ENCODE measurements at regions not wholly inside any gene's neighbourhood (a gene's known extent, or its start where the extent isn't known, plus 50 kb on each side); places are given as distances from the start of the nearest gene placed in this dataset.

DNA sequence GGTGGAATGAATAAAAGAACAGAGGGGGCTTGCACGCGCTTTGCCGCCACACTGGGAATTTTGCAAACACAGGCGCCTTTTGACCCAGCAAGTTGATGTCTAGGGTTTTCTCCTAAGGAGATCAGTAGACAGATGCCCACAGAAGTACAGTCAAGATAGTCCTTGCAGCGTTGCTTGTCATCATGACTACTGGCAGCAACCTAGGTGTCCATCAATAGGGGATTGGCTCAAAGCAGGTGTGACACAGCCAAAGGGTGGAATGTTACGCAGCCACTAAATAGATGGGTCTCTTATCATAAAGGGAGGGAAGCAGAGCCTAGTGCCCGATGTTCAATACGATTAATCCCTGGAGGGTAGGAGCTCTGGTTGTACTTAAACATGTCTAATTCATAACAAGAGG, 63.8 kb upstream of the GGTA1 start:
- intact Hi-C loops (cut with DNase I) = no loop called here

GRCh38 chr9:121563881-121564460, 64.3 kb upstream of the GGTA1 start:
- Histone ChIP-seq H3K9me3 (no peaks in the 10 kb centered on the region), H3K27ac (no peak overlapping the region), H3K4me3 (no peak overlapping the region), H3K27me3 (no peaks in the 10 kb centered on the region), H3K36me3 (no peaks in the 10 kb centered on the region), H3K4me1 (peaks cover 8 to 35% (median 28%) of the 10 kb centered on the region in 12 donors)
- DNase-seq = peak in 1 of 5 donors; percentile 17
- intact Hi-C loops (cut with DNase I) = no loop called here
- 94 to 100% (median 97%) methylated on average over 6 to 7 of the region's 7 CpGs for WGBS, 4 donors
- no peak for ATAC-seq
- TF ChIP-seq POLR2A (IDR thresholded peaks at IDR 0.05) = no peak
- TF ChIP-seq, protein P1, sequence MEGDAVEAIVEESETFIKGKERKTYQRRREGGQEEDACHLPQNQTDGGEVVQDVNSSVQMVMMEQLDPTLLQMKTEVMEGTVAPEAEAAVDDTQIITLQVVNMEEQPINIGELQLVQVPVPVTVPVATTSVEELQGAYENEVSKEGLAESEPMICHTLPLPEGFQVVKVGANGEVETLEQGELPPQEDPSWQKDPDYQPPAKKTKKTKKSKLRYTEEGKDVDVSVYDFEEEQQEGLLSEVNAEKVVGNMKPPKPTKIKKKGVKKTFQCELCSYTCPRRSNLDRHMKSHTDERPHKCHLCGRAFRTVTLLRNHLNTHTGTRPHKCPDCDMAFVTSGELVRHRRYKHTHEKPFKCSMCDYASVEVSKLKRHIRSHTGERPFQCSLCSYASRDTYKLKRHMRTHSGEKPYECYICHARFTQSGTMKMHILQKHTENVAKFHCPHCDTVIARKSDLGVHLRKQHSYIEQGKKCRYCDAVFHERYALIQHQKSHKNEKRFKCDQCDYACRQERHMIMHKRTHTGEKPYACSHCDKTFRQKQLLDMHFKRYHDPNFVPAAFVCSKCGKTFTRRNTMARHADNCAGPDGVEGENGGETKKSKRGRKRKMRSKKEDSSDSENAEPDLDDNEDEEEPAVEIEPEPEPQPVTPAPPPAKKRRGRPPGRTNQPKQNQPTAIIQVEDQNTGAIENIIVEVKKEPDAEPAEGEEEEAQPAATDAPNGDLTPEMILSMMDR (IDR thresholded peaks at IDR 0.05) = no peak

More for the DNA sequence above, 63.8 kb upstream of the GGTA1 start:
- Histone ChIP-seq H3K4me1 (peaks cover 3 to 35% (median 26%) of the 10 kb centered on the region in 12 donors), H3K27me3 (no peaks in the 10 kb centered on the region), H3K4me3 (no peak overlapping the region), H3K9me3 (no peaks in the 10 kb centered on the region), H3K36me3 (no peaks in the 10 kb centered on the region), H3K27ac (no peak overlapping the region)
- ATAC-seq (no peak), DNase-seq (no peak)
- TF ChIP-seq, protein P1 (IDR thresholded peaks at IDR 0.05) = no peak
- TF ChIP-seq POLR2A (IDR thresholded peaks at IDR 0.05) = no peak
- 94 to 99% (median 95%) methylated on average over 8 of the region's 8 CpGs for WGBS, 4 donors

GRCh38 chr9:121564504-121565260, 65.0 kb upstream of the GGTA1 start:
- intact Hi-C loops (cut with DNase I) = loop anchor here in 4 of 10 donors (5.0 kb wide), 2 partner anchors 38 to 58 kb away; no protein-coding TSS in a partner anchor

More at GRCh38 chr9:121564504-121565260, 65.0 kb upstream of the GGTA1 start:
- Histone ChIP-seq H3K4me3 (no peak overlapping the region), H3K9me3 (no peaks in the 10 kb centered on the region), H3K4me1 (peaks cover 14 to 37% (median 34%) of the 10 kb centered on the region in 12 donors), H3K27me3 (no peaks in the 10 kb centered on the region), H3K36me3 (no peaks in the 10 kb centered on the region), H3K27ac (no peak overlapping the region)
- 94 to 95% (median 95%) methylated on average over 11 of the region's 11 CpGs for WGBS, 4 donors
- DNase-seq (peak in 1 of 5 donors; percentile 22), ATAC-seq (no peak)
- TF ChIP-seq, protein P1 (IDR thresholded peaks at IDR 0.05) = no peak
- no peak for TF ChIP-seq POLR2A (IDR thresholded peaks at IDR 0.05)
